Transverse colon (tissue), 4 donors: ENCODE measurements at regions not wholly inside any gene's neighbourhood (a gene's known extent, or its start where the extent isn't known, plus 50 kb on each side); places are given as distances from the start of the nearest gene placed in this dataset.

Experiments used
- DNase-seq: peaks from one replicate; pipeline ENCODE4 v3.0.0-alpha.2; 2019
- H3K27ac ChIP-seq, 4 donors: fragments of 200-600 bp; sonication (generic); 2 replicates each; pipeline ENCODE4 v1.5.1; 2016 to 2018; ENCODE audit warnings: inconsistent platforms in 4 of 4
- H3K27me3 ChIP-seq: fragments of 200-600 bp; sonication (generic); 2 replicates; pipeline ENCODE4 v1.5.1; 2017; ENCODE audit warnings: inconsistent platforms
- H3K36me3 ChIP-seq, 4 donors: fragments of 200-600 bp; sonication (generic); 2 replicates each; pipeline ENCODE4 v1.5.1; 2017 to 2019; ENCODE audit warnings: inconsistent platforms in 4 of 4
- H3K4me1 ChIP-seq, 4 donors: fragments of 200-600 bp; sonication (generic); 2 replicates each; pipeline ENCODE4 v1.5.1; 2017 to 2020; ENCODE audit warnings: inconsistent platforms in 4 of 4
- H3K4me3 ChIP-seq, 4 donors: fragments of 200-600 bp; sonication (generic); 1 replicate in 1 of 4; 2 replicates in 3 of 4; pipeline versions ENCODE4 v1.5.1 to v1.6.1; 2017 to 2019; ENCODE audit warnings: inconsistent platforms in 4 of 4
- H3K9me3 ChIP-seq, 2 donors: fragments of 200-600 bp; sonication (generic); 2 replicates each; pipeline ENCODE4 v1.5.1; 2017 to 2019; ENCODE audit warnings: inconsistent platforms in 2 of 2
- CTCF ChIP-seq, 5 experiments: fragments of 200-600 bp in 3 of 5; fragments of 450-650 bp in 2 of 5; sonication (generic) in 3 of 5; IDR thresholded peaks; 1 replicate in 2 of 5; 2 replicates in 3 of 5; pipeline ENCODE4 v1.5.1; 2016 to 2017; ENCODE audit warnings: antibody characterized with exemption in 5 of 5, inconsistent platforms in 3 of 5, mild to moderate bottlenecking in 2 of 5, moderate library complexity in 1 of 5
- EP300 ChIP-seq: sonication (generic); formaldehyde crosslinking; IDR thresholded peaks from one replicate; pipeline ENCODE4 v1.6.1; 2017; ENCODE audit warnings: antibody characterized with exemption, low read depth
- POLR2A ChIP-seq: fragments of 450-650 bp; IDR thresholded peaks from one replicate; pipeline ENCODE4 v1.6.1; 2016; ENCODE audit warnings: antibody characterized with exemption, mild to moderate bottlenecking, moderate library complexity
- POLR2AphosphoS5 ChIP-seq, 3 donors: sonication (generic); formaldehyde crosslinking; IDR thresholded peaks; one replicate each; pipeline ENCODE4 v1.6.1; 2016; ENCODE audit warnings: antibody characterized with exemption in 3 of 3
- WGBS, 2 donors: methylation state at CpG; one replicate each; pipeline ENCODE4 v1.1.5; 2018; ENCODE audit warnings: low coverage in 1 of 2; 5-methylcytosine and 5-hydroxymethylcytosine counted together
- in situ Hi-C, 4 donors: fragments of 200-750 bp; cut with MboI; loops; one replicate each; pipeline versions ENCODE4 v1.15.0 to v1.15.1; 2017; ENCODE audit warnings: low sequenced_read_pairs in 3 of 4, low pct_ligation_motif_present in 1 of 4, low pct_unique_long_range_greater_than_20kb in 1 of 4
- intact Hi-C: fragments of 100-400 bp; cut with DNase I; formaldehyde crosslinking; loops from one replicate; pipeline ENCODE4 v1.15.1; 2023; ENCODE audit warnings: low total_unique reads

- Histone ChIP-seq H3K4me3 (no peak overlapping the region), H3K36me3 (no peaks in the 10 kb centered on the region), H3K4me1 (no peaks in the 10 kb centered on the region), H3K27ac (no peak overlapping the region), H3K27me3 (no peaks in the 10 kb centered on the region), H3K9me3 (peaks cover 0 to 5% of the 10 kb centered on the region in 2 donors)
- intact Hi-C loops, result no loop called here
- 67 to 74% methylated on average over 2 of the region's 2 CpGs for WGBS, 2 donors
- in situ Hi-C loops, result no loop called here
- DNase-seq, result no peak
- TF ChIP-seq EP300 (no peak), POLR2AphosphoS5 (IDR thresholded peaks at IDR 0.05) (no peak), CTCF (IDR thresholded peaks at IDR 0.05) (no peak)
Observed at GRCh38 chr11:110984147-110984546, 261.4 kb upstream of the POU2AF2 start.

GRCh38 chr11:110982214-110982613, 263.3 kb upstream of the POU2AF2 start:
- no peaks in the 10 kb centered on the region for H3K36me3 ChIP-seq
- no peaks in the 10 kb centered on the region for H3K27me3 ChIP-seq
- H3K9me3 ChIP-seq, result peaks cover 0 to 15% of the 10 kb centered on the region in 2 donors
- H3K4me3 ChIP-seq, result no peak overlapping the region
- no peak for TF ChIP-seq EP300
- no peak for TF ChIP-seq CTCF (IDR thresholded peaks at IDR 0.05)
- TF ChIP-seq POLR2A, result no peak
- intact Hi-C loops (no loop called here), in situ Hi-C loops (no loop called here)
- no peak for DNase-seq
- 89 to 100% methylated on average over 1 to 2 of the region's 2 CpGs for WGBS, 2 donors
- no peaks in the 10 kb centered on the region for H3K4me1 ChIP-seq
- no peak overlapping the region for H3K27ac ChIP-seq

- H3K4me1 ChIP-seq, result no peaks in the 10 kb centered on the region
- H3K4me3 ChIP-seq, result no peak overlapping the region
- H3K27ac ChIP-seq, result no peak overlapping the region
- in situ Hi-C loops (no loop called here), intact Hi-C loops (no loop called here)
- no peaks in the 10 kb centered on the region for H3K36me3 ChIP-seq
- no peaks in the 10 kb centered on the region for H3K27me3 ChIP-seq
- H3K9me3 ChIP-seq, result peaks cover 0 to 15% of the 10 kb centered on the region in 2 donors
- DNase-seq, result no peak
- WGBS, 2 donors, result 83% methylated on average over 1 of the region's 1 CpG; no CpG with 5 or more reads in 1 of the 2 donors
- TF ChIP-seq EP300 (no peak), POLR2A (no peak), CTCF (IDR thresholded peaks at IDR 0.05) (no peak), POLR2AphosphoS5 (IDR thresholded peaks at IDR 0.05) (no peak)
Observed at GRCh38 chr11:110979696-110980095, 265.8 kb upstream of the POU2AF2 start.

GRCh38 chr11:110977661-110978060, 265.4 kb upstream of the ARHGAP20 start:
- in situ Hi-C loops (no loop called here), intact Hi-C loops (no loop called here)
- H3K4me1 ChIP-seq, result no peaks in the 10 kb centered on the region
- TF ChIP-seq POLR2A (no peak), EP300 (no peak)
- H3K9me3 ChIP-seq, result peaks cover 0 to 15% of the 10 kb centered on the region in 2 donors
- DNase-seq, result no peak
- WGBS, 2 donors, result 92 to 100% methylated on average over 1 of the region's 1 CpG
- H3K36me3 ChIP-seq, result no peaks in the 10 kb centered on the region
- no peaks in the 10 kb centered on the region for H3K27me3 ChIP-seq
- no peak overlapping the region for H3K4me3 ChIP-seq
- no peak overlapping the region for H3K27ac ChIP-seq

GRCh38 chr11:110974731-110975130, 262.5 kb upstream of the ARHGAP20 start:
- H3K36me3 ChIP-seq, result no peaks in the 10 kb centered on the region
- no peak overlapping the region for H3K27ac ChIP-seq
- 94% methylated on average over 2 of the region's 2 CpGs; no CpG with 5 or more reads in 1 of the 2 donors for WGBS, 2 donors
- H3K9me3 ChIP-seq, result peaks cover 0 to 15% of the 10 kb centered on the region in 2 donors
- no peaks in the 10 kb centered on the region for H3K27me3 ChIP-seq
- no peak for DNase-seq
- H3K4me3 ChIP-seq, result no peak overlapping the region
- in situ Hi-C loops, result no loop called here
- no peaks in the 10 kb centered on the region for H3K4me1 ChIP-seq
- intact Hi-C loops, result no loop called here
- TF ChIP-seq EP300 (no peak), CTCF (IDR thresholded peaks at IDR 0.05) (no peak), POLR2AphosphoS5 (IDR thresholded peaks at IDR 0.05) (no peak), POLR2A (no peak)
